ENCODE measurements at regions not wholly inside any gene's neighbourhood (a gene's known extent, or its start where the extent isn't known, plus 50 kb on each side); places are given as distances from the start of the nearest gene placed in this dataset.
"Not testable (repeated sequence)": the region's sequence is repeated elsewhere in the genome, so short reads cannot be mapped to it uniquely, and the experiment has no call there.

GRCh38 chr15:22134941-22135566, 54.7 kb downstream of the OR4M2 start:
- DNase-seq = not testable (repeated sequence)

GRCh38 chr15:22137572-22137971, 57.2 kb downstream of the OR4M2 start:
- DNase-seq = not testable (repeated sequence)

DNA sequence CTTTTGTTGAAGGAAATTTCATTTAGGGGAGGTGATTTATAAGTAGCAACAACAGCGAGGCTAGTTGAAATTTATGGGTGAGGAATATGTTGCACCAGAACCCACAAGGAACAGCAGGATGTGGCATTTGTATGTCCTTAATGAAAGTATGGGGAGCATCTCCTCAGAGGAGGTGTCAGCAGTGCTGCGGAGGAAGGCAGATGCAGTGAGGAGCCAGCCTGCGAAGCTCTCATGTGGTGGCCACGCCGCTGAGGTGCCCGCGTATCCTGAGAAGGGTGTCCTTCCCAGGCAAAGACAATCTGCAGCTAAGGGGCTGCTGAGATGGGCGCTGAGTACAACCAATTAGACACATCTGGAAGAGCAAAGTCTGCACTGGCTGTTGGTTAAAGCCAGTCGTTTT, 60.8 kb downstream of the OR4M2 start:
- not testable (repeated sequence) for DNase-seq

DNA sequence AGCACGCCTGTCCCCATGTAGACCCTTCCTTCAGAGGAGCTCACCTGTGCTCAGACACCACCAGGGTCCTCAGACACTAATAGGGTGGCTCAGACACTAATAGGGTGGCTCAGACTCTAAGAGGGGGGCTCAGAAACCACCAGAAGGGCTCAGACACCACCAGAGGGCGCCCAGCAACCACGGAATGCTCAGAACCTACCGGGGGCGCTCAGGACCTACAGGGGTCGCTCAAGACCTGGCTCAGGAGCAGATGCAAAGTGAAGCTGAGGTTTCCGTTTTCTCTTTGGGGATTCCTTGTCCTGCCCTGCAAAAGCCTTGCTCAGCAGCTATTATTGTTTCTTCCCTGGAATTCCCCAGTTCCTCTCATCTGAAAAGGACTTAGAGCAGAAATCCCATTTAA, 67.8 kb downstream of the OR4M2 start:
- not testable (repeated sequence) for DNase-seq

DNA sequence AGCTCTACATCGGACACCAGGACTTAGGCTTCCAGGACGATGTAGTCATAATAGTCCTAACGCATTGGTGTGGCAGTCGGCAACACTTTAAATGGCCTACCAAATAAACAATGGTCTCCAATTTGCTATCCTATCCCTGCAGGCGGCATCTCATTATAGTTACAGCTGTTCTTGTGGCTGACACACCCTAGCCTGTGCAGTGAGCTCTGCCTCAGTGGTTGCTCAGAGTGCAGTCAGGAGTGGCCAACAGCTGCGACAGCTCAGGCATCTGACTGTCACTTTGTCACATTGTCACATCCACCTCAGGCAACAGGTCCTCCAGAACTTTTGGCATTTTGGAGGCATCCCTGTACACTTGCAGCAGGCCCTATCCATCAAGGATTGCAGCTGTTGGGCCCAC, 77.9 kb downstream of the OR4M2 start:
- not testable (repeated sequence) for DNase-seq

DNA sequence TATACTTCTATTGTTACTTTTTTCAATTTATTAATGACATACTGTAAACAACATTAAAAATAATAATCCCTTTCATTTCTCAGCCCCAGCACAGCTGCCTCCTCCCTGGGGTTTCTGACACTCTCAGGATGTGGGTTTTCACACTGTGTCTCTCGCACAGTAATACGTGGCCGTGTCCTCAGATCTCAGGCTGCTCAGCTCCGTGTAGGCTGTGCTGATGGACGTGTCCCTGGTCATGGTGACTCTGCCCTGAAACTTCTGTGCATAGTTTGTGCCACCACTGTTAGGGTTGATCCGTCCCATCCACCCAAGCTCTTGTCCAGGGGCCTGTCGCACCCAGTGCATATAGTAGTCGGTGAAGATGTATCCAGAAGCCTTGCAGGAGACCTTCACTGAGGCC, 80.0 kb downstream of the OR4M2 start:
- DNase-seq = not testable (repeated sequence)

GRCh38 chr15:22160741-22161140, 80.4 kb downstream of the OR4M2 start:
- not testable (repeated sequence) for DNase-seq

DNA sequence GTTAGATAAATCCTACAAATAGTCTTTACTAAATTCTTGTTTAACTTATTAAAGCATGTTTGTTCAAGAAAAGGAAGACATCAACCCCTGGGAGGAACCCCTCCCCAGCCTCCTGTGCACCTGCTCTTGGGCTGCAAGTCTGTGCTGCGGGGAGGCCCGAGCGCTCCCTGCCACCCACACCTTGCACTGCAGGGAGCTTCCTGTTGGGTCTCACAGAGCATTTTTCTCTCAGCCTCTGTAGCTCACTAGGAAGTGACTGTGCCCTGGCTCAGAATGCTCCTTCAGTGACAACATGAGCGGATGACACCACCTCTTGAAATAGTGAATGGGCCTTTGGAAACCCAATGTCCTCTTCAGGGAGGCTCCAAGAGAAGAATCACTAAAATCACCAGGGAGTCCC, 81.1 kb downstream of the OR4M2 start:
- not testable (repeated sequence) for DNase-seq

- not testable (repeated sequence) for DNase-seq
Measured at GRCh38 chr15:22163715-22164114, 83.4 kb downstream of the OR4M2 start.

GRCh38 chr15:22167521-22167920, 87.2 kb downstream of the OR4M2 start:
- not testable (repeated sequence) for DNase-seq

DNA sequence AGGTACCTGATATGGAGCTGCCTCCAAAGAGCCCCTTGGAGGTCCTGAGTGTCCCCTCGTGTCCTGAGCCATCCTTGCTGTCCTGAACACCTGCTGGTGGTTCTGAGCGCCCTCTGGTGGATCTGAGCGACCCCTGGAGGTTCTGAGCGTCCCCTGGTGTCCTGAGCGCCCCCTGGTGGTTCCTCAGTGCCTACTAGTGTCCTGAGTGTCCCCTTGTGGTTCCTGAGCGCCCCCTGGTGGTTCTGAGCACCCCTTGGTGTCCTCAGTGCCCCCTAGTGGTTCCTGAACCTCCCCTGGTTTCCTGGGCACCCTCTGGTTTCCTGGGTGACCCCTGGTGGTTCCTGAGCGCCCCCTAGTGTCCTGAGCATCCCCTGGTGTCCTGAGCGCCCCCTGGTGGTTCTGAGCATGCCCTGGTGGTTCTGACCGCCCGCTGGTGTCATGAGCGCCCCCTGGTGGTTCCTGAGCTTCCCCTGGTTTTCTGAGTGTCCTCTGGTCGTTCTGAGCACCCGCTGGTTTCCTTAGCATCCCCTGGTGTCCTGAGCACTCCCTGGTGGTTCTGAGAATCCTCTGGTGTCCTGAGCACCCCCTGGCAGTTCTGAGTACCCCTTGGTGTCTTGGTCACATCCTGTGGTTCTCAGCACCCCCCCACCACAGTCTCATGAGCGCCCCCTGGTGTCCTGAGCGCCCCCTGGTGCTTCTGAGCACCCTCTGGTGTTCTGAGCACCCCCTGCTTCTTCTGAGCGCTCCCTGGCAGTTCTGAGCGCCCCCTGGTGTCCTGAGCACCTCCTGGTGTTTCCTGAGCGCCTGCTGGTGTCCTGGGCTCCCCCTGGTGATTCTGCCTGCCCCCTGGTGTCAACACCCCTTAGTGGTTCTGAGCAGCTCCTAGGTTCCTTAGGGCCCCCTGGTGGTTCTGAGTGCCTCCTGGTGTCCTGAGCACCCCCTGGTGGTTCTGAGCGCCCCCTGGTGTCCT, 93.0 kb downstream of the OR4M2 start:
- not testable (repeated sequence) for DNase-seq

DNA sequence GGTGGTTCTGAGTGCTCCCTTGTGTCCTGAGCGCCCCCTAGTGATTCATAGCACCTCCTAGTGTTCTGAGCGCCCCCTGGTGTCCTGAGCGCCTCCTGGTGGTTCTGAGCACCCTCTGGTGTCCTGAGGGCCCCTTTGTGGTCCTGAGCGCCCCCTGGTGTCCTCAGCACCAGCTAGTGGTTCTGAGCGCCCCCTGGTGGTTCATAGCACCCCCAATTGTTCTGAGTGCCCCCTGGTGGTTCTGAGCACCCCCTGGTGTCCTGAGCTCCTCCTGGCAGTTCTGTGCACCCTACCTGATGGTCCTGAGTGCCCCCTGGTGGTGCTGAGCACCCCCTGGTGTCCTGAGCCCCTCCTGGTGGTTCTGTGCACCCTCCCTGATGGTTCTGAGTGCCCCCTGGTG, 93.8 kb downstream of the OR4M2 start:
- DNase-seq = not testable (repeated sequence)

- DNase-seq = not testable (repeated sequence)
Measured at GRCh38 chr15:22177965-22178364, 97.6 kb downstream of the OR4M2 start.

GRCh38 chr15:22178438-22178837, 98.1 kb downstream of the OR4M2 start:
- DNase-seq = not testable (repeated sequence)

DNA sequence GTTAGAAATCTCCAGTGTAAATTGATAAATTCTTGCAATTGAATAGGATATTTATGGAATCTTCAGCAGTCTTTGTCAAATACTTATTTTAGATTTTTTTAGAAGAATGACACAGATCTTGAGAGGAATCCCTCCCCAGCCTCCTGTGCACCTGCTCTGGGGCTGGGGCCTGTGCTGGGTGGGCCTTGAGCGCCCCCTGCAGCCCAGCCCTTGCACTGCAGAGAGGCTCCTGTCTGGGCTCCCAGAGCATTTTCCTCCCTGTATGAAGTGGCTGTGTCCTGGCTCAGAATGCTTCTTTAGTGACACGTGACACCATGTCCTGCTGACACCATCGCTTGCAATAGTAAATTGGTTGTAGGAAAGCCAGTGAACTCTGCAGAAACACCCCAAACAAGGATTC, 98.7 kb downstream of the OR4M2 start:
- DNase-seq = not testable (repeated sequence)

DNA sequence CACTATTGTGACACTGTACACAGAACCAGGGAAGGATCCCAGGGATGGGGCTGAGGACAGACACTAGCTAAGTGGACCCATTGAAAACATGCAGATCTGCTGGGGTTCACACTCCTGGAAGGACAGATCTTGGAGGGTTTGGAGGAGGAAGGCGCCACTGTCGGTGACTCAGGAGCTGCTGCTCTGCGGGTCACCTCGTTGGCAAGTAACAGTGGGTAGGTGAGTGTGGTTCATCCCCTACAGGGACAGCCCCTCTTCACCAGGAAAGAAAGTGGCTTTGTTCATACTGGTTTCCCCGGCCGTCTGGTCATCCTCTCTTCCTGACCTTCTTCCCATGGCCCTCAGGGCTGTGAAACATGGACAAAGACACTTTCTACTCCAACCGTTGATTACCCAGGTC, 100.3 kb downstream of the OR4M2 start:
- DNase-seq = not testable (repeated sequence)

DNA sequence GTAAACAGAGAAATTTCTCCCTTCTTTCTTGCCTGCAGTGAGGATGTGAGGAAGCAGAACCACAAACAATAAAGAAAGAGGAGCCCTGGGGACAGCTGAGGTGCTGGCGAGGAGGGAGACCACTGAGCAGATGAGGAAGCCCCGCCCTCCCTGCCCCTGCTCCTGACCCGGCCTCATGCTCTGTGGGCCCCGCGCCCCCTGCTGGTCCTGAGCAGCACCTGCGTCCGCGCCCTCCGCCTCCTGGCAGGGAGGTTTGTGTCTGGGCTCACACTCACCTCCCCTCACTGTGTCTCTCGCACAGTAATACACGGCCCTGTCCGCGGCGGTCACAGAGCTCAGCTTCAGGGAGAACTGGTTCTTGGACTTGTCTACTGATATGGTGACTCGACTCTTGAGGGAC, 104.4 kb downstream of the OR4M2 start:
- not testable (repeated sequence) for DNase-seq

DNA sequence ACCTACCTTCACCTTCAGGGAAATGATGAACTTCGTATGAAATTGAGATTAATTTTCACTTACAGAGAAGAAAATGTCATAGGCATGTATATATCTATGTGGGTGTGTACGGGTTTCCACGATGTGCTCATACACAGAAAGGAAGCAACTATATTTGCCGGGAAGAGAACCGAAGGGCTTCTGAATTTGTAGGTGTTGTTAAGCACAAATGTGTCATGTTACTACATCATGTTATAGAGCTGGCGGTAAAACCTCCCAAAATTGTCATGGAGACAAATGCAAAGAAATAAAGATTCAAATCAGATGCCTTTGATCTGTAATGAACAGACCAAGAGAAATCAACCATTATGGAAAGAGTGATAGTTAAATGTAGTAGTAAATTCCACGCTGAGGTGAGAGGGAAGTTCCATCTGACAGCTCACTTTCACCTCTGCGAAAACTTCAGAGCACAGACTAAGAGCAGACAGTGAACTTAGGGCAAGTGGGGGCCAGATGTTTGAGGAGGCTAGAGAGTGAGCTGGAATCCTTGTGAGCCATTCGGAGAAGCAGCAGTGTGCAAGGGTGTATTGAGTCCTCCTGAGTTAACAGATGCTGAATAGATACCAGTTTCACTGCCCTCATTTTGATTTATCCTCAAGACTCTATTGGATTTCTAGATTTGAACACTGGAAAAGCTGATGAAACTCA, 106.7 kb downstream of the OR4M2 start:
- not testable (repeated sequence) for DNase-seq

- DNase-seq = not testable (repeated sequence)
Measured at GRCh38 chr15:22191818-22192217, 111.5 kb downstream of the OR4M2 start.

DNA sequence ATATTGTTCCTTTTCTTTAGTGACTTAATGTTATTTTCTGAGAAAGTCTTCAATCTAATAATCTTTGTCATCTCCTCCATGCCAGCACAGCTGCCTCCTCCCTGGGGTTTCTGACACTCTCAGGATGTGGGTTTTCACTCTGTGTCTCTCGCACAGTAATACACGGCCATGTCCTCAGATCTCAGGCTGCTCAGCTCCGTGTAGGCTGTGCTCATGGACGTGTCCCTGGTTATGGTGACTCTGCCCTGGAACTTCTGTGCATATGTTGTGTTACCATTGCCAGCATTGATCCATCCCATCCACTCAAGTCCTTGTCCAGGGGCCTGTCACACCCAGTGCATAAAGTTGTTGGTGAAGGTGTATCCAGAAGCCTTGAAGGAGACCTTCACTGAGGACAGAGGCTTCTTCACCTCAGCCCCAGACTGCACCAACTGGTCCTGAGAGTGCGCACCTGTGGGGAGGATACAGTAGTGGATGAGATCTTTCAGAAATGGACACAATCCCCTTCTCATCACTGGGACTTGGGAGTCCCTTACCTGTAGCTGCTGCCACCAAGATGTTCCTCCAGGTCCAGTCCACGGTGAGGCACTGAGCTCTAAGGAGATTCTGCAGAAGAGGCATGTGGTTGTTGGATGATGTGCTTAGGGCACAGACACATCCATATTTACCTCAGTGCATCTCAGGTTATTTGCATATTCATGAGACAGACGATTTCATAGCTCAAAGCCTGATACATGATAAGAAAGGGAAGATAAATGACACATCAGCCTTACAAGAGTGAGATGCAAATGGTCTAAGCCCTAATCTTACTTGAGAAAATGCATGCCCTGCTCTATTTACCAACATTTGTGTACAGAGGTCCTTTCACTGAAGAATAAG, 114.7 kb downstream of the OR4M2 start:
- not testable (repeated sequence) for DNase-seq

- DNase-seq = not testable (repeated sequence)
Measured at GRCh38 chr15:22196423-22196822, 116.1 kb downstream of the OR4M2 start.

- not testable (repeated sequence) for DNase-seq
Measured at GRCh38 chr15:22200417-22200816, 120.1 kb downstream of the OR4M2 start.
